ENCODE measurements at regions not wholly inside any gene's neighbourhood (a gene's known extent, or its start where the extent isn't known, plus 50 kb on each side); places are given as distances from the start of the nearest gene placed in this dataset.
A peak's percentile ranks its signal among the peaks of the same experiment; 100 is the strongest.
"Not testable (repeated sequence)": the region's sequence is repeated elsewhere in the genome, so short reads cannot be mapped to it uniquely, and the experiment has no call there.

GRCh38 chr5:176061269-176061622 lies 93.1 kb upstream of the THOC3 start:
- not testable (repeated sequence) for DNase-seq

- not testable (repeated sequence) for DNase-seq
Measured at GRCh38 chr5:176061660-176062059, 93.5 kb upstream of the THOC3 start.

- DNase-seq = not testable (repeated sequence)
Measured at GRCh38 chr5:176066262-176066945, 98.3 kb upstream of the THOC3 start.

GRCh38 chr5:176067162-176067561 lies 99.0 kb upstream of the THOC3 start:
- DNase-seq = not testable (repeated sequence)

GRCh38 chr5:176067948-176068347 lies 99.8 kb upstream of the THOC3 start:
- not testable (repeated sequence) for DNase-seq

GRCh38 chr5:176073996-176074571 lies 106.0 kb upstream of the THOC3 start:
- not testable (repeated sequence) for DNase-seq

GRCh38 chr5:176083717-176084116 lies 115.6 kb upstream of the THOC3 start:
- not testable (repeated sequence) for DNase-seq

- not testable (repeated sequence) for DNase-seq
Measured at GRCh38 chr5:176103083-176103482, 135.0 kb upstream of the THOC3 start.

- not testable (repeated sequence) for DNase-seq
Measured at GRCh38 chr5:176112888-176113287, 125.3 kb upstream of the SIMC1 start.

- not testable (repeated sequence) for DNase-seq
Measured at GRCh38 chr5:176113673-176114335, 124.4 kb upstream of the SIMC1 start.

- DNase-seq = not testable (repeated sequence)
Measured at GRCh38 chr5:176114825-176115224, 123.4 kb upstream of the SIMC1 start.

GRCh38 chr5:176117699-176118238 lies 120.5 kb upstream of the SIMC1 start:
- not testable (repeated sequence) for DNase-seq

GRCh38 chr5:176122361-176122760 lies 115.9 kb upstream of the SIMC1 start:
- DNase-seq = not testable (repeated sequence)

- DNase-seq = not testable (repeated sequence)
Measured at GRCh38 chr5:176124120-176124519, 114.1 kb upstream of the SIMC1 start.

GRCh38 chr5:176131771-176132170 lies 106.5 kb upstream of the SIMC1 start:
- no peak for DNase-seq

GRCh38 chr5:176132471-176133288 lies 105.5 kb upstream of the SIMC1 start:
- DNase-seq = no peak

- DNase-seq = no peak
Measured at GRCh38 chr5:176133289-176133870, 104.8 kb upstream of the SIMC1 start.

- DNase-seq = no peak
Measured at GRCh38 chr5:176133877-176134276, 104.3 kb upstream of the SIMC1 start.

GRCh38 chr5:176134529-176135223 lies 103.5 kb upstream of the SIMC1 start:
- no peak for DNase-seq

GRCh38 chr5:176140138-176140537 lies 98.1 kb upstream of the SIMC1 start:
- DNase-seq = not testable (repeated sequence)

- DNase-seq = peak; percentile 38
Measured at GRCh38 chr5:176144508-176144907, 93.7 kb upstream of the SIMC1 start.

GRCh38 chr5:176149948-176150347 lies 88.3 kb upstream of the SIMC1 start:
- not testable (repeated sequence) for DNase-seq

Measured in NCI-H1694 (cell line).